A673 (cell line): ENCODE measurements at regions not wholly inside any gene's neighbourhood (a gene's known extent, or its start where the extent isn't known, plus 50 kb on each side); places are given as distances from the start of the nearest gene placed in this dataset.
A peak's percentile ranks its signal among the peaks of the same experiment; 100 is the strongest.

ENCODE experiments used
- BruUV-seq: library from RNA; stranded (reverse); fragments of 400-500 nt; replicated peaks from 2 replicates; lab custom pipeline; 2021; lab: Mats Ljungman, UMichigan
- CTCF ChIA-PET: fragments of 300-600 bp; sonication (Branson Sonifier 250); formaldehyde crosslinking; loops from one replicate; lab custom pipeline; 2022; ENCODE audit warnings: antibody characterized with exemption; lab: Charles Lee
- POLR2A ChIA-PET: fragments of 300-600 bp; sonication (Branson Sonifier 250); formaldehyde crosslinking; loops from one replicate; lab custom pipeline; 2022; ENCODE audit warnings: antibody characterized with exemption; ENCODE audit not compliant: low non-redundant PET; lab: Charles Lee
- DNase-seq: peaks from one replicate; pipeline ENCODE4 v3.0.0-alpha.2; 2015; ENCODE audit warnings: low spot score
- H3K27ac ChIP-seq: fragments of 200-600 bp; sonication (generic); 2 replicates; pipeline ENCODE4 v1.5.1; 2016; ENCODE audit warnings: mixed run types, low read depth, mild to moderate bottlenecking, mixed read lengths, antibody characterized with exemption, low read length; ENCODE audit not compliant: poor library complexity, severe bottlenecking
- H3K27me3 ChIP-seq: fragments of 200-600 bp; sonication (generic); replicated peaks from 2 replicates; pipeline ENCODE4 v1.6.1; 2017; ENCODE audit warnings: mixed run types, low read depth, mild to moderate bottlenecking, mixed read lengths, antibody characterized with exemption, low read length; ENCODE audit not compliant: insufficient read depth, poor library complexity
- H3K36me3 ChIP-seq: fragments of 200-600 bp; sonication (generic); 2 replicates; pipeline ENCODE4 v1.6.1; 2016; ENCODE audit warnings: mixed run types, mild to moderate bottlenecking, mixed read lengths, antibody characterized with exemption, low read length; ENCODE audit not compliant: insufficient read depth, poor library complexity, severe bottlenecking
- H3K4me1 ChIP-seq: fragments of 200-600 bp; sonication (generic); 2 replicates; pipeline ENCODE4 v1.6.1; 2017; ENCODE audit warnings: mixed run types, mild to moderate bottlenecking, mixed read lengths, antibody characterized with exemption, low read length; ENCODE audit not compliant: insufficient read depth, poor library complexity, severe bottlenecking
- H3K4me3 ChIP-seq: fragments of 200-600 bp; sonication (generic); 2 replicates; pipeline ENCODE4 v1.5.1; 2016; ENCODE audit warnings: low read depth, mixed run types, mild to moderate bottlenecking, mixed read lengths, low read length; ENCODE audit not compliant: poor library complexity, severe bottlenecking
- H3K9me3 ChIP-seq: fragments of 200-600 bp; sonication (generic); 2 replicates; pipeline ENCODE4 v1.6.1; 2016; ENCODE audit warnings: mixed run types, low read depth, mild to moderate bottlenecking, mixed read lengths, antibody characterized with exemption, low read length; ENCODE audit not compliant: poor library complexity, severe bottlenecking
- CTCF ChIP-seq: fragments of 300-800, 200-600 bp; sonication (generic); conservative IDR thresholded peaks from 2 replicates; pipeline ENCODE4 v1.5.1; 2017; ENCODE audit warnings: low read depth, mild to moderate bottlenecking, antibody characterized with exemption, low read length, moderate library complexity, mixed read lengths
- EZH2 ChIP-seq: fragments of 200-600 bp; sonication (generic); IDR thresholded peaks from 2 replicates; pipeline ENCODE4 v1.6.1; 2017; ENCODE audit warnings: borderline replicate concordance, low read depth, mild to moderate bottlenecking, mixed read lengths, antibody characterized with exemption, low read length; ENCODE audit not compliant: poor library complexity, severe bottlenecking
- intact Hi-C: fragments of 100-400 bp; cut with micrococcal nuclease; formaldehyde crosslinking; loops from one replicate; pipeline ENCODE4 v1.10.0; 2022; ENCODE audit not compliant: unreplicated experiment

DNA sequence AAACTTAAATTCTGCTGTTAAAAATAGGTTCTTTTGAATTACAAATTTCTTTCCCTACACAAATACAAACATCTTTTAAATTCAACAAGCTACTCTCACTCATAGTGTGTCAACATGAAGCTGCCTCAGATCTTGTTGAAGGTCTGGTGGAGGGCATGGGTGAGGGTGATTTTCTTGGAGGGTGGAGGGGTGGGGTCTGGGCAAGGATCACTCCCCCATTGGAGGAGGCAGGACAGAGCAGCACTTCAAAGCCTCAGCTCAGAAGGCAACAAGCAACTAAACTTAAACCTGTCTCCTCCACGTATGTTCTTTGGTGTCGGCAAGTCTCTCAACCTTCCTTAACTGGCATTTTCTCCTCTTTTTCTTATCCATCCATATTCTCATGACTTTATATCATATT, 730.9 kb downstream of the NR2F2 start:
- peaks cover 8% of the 10 kb centered on the region for H3K9me3 ChIP-seq
- ChIA-PET POLR2A (no interaction called here), CTCF (no interaction called here)
- TF ChIP-seq EZH2 (no peak), CTCF (no peak)
- BruUV-seq = no TSS peak
- peaks cover 4% of the 10 kb centered on the region for H3K36me3 ChIP-seq
- H3K4me1 ChIP-seq = peaks cover 60% of the 10 kb centered on the region
- H3K27ac ChIP-seq = peak overlapping the region; percentile 80
- intact Hi-C loops = loop anchor here (10.0 kb wide), 1 partner anchor 693 kb away; no protein-coding TSS in a partner anchor
- H3K27me3 ChIP-seq = no peaks in the 10 kb centered on the region
- H3K4me3 ChIP-seq = no peak overlapping the region
- no peak for DNase-seq

DNA sequence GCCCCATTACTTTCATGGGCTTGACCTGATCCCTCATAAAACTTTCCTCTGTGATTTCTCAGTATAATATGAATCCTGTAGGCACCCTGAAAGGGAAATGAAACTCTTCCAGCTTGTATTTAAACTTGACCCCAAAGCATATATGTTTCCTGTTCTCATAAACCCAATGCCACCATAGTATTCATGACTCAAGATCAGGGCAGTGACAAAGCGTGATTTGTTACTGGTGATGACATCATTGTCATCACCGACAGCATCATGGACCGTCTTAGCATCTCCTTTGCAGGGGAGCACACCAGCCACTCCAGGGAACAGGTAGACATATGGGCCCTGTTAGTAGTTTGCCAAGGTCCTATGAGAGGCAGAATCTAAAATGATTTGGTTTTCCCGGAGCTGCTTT, 741.2 kb downstream of the NR2F2 start:
- H3K4me3 ChIP-seq = no peak overlapping the region
- ChIA-PET POLR2A (interaction anchor here (0.6 to 0.7 kb wide), 3 partner anchors 10 to 41 kb away, joined by 3 to 8 read pairs (median 3); no protein-coding TSS in a partner anchor), CTCF (no interaction called here)
- H3K4me1 ChIP-seq = peaks cover 53% of the 10 kb centered on the region
- peaks cover 11% of the 10 kb centered on the region for H3K9me3 ChIP-seq
- no TSS peak for BruUV-seq
- no peaks in the 10 kb centered on the region for H3K36me3 ChIP-seq
- peak overlapping the region; percentile 72 for H3K27ac ChIP-seq
- H3K27me3 ChIP-seq = no peaks in the 10 kb centered on the region
- no peak for TF ChIP-seq EZH2
- no peak for TF ChIP-seq CTCF
- DNase-seq = peak; percentile 54
- intact Hi-C loops = no loop called here

- intact Hi-C loops = no loop called here
- H3K4me1 ChIP-seq = peaks cover 56% of the 10 kb centered on the region
- CTCF ChIA-PET = no interaction called here
Observed at GRCh38 chr15:97072545-97072944, 742.0 kb downstream of the NR2F2 start.

More at GRCh38 chr15:97072545-97072944, 742.0 kb downstream of the NR2F2 start:
- BruUV-seq = no TSS peak
- peaks cover 11% of the 10 kb centered on the region for H3K9me3 ChIP-seq
- no peak overlapping the region for H3K4me3 ChIP-seq
- peak overlapping the region; percentile 72 for H3K27ac ChIP-seq
- POLR2A ChIA-PET = no interaction called here
- TF ChIP-seq EZH2 = no peak
- no peak for TF ChIP-seq CTCF
- H3K27me3 ChIP-seq = no peaks in the 10 kb centered on the region
- H3K36me3 ChIP-seq = no peaks in the 10 kb centered on the region
- no peak for DNase-seq
